Trophoblast cell (in vitro differentiated cells and primary cell): ENCODE measurements at regions not wholly inside any gene's neighbourhood (a gene's known extent, or its start where the extent isn't known, plus 50 kb on each side); places are given as distances from the start of the nearest gene placed in this dataset.

ENCODE experiments used
- DNase-seq, 2 donors: peaks; one replicate each; pipeline ENCODE4 v3.0.0-alpha.2; 2016
- H2AFZ ChIP-seq: 2 replicates; pipeline ENCODE4 v1.6.1; 2013; ENCODE audit warnings: low read length, moderate library complexity, mild to moderate bottlenecking; ENCODE audit not compliant: insufficient read depth, poor library complexity
- H2AK5ac ChIP-seq: 2 replicates; pipeline ENCODE4 v1.6.1; 2013; ENCODE audit warnings: mild to moderate bottlenecking, low read length
- H2BK120ac ChIP-seq: 2 replicates; pipeline ENCODE4 v1.6.1; 2013; ENCODE audit warnings: low read length, mild to moderate bottlenecking, moderate library complexity; ENCODE audit not compliant: insufficient read depth, poor library complexity
- H2BK12ac ChIP-seq: 2 replicates; pipeline ENCODE4 v1.6.1; 2013; ENCODE audit warnings: mild to moderate bottlenecking, low read length, moderate library complexity
- H2BK5ac ChIP-seq: 2 replicates; pipeline ENCODE4 v1.6.1; 2013; ENCODE audit warnings: low read length, low read depth, moderate library complexity, mild to moderate bottlenecking; ENCODE audit not compliant: poor library complexity
- H3K14ac ChIP-seq: 2 replicates; pipeline ENCODE4 v1.6.1; 2013; ENCODE audit warnings: mild to moderate bottlenecking, low read length
- H3K18ac ChIP-seq: 2 replicates; pipeline ENCODE4 v1.6.1; 2013; ENCODE audit warnings: mild to moderate bottlenecking, low read length
- H3K23ac ChIP-seq: 2 replicates; pipeline ENCODE4 v1.6.1; 2013; ENCODE audit warnings: low read length
- H3K27ac ChIP-seq: 2 replicates; pipeline ENCODE4 v1.5.1; 2013; ENCODE audit warnings: low read depth, mild to moderate bottlenecking, inconsistent platforms, low read length, moderate library complexity
- H3K27me3 ChIP-seq: 2 replicates; pipeline ENCODE4 v1.6.1; 2013; ENCODE audit warnings: inconsistent platforms, mild to moderate bottlenecking, low read length, moderate library complexity; ENCODE audit not compliant: insufficient read depth
- H3K36me3 ChIP-seq, 2 experiments: 1 replicate in 1 of 2; 2 replicates in 1 of 2; pipeline ENCODE4 v1.6.1; 2013; ENCODE audit warnings: low read length in 2 of 2, mild to moderate bottlenecking in 2 of 2, moderate library complexity in 1 of 2; ENCODE audit not compliant: insufficient read depth in 2 of 2, control insufficient read depth in 1 of 2
- H3K4ac ChIP-seq: 2 replicates; pipeline ENCODE4 v1.6.1; 2013; ENCODE audit warnings: low read depth, mild to moderate bottlenecking, low read length, moderate library complexity
- H3K4me1 ChIP-seq, 2 experiments: 1 replicate in 1 of 2; 2 replicates in 1 of 2; pipeline ENCODE4 v1.6.1; 2013; ENCODE audit warnings: low read length in 2 of 2, mild to moderate bottlenecking in 2 of 2, moderate library complexity in 1 of 2; ENCODE audit not compliant: insufficient read depth in 2 of 2, control insufficient read depth in 1 of 2
- H3K4me2 ChIP-seq: 2 replicates; pipeline ENCODE4 v1.6.1; 2013; ENCODE audit warnings: inconsistent platforms, mild to moderate bottlenecking, low read length, moderate library complexity
- H3K4me3 ChIP-seq: 2 replicates; pipeline ENCODE4 v1.5.1; 2013; ENCODE audit warnings: mild to moderate bottlenecking, low read depth, low read length, inconsistent platforms
- H3K79me1 ChIP-seq: one replicate; pipeline ENCODE4 v1.6.1; 2013; ENCODE audit warnings: low read length
- H3K79me2 ChIP-seq: 2 replicates; pipeline ENCODE4 v1.6.1; 2013; ENCODE audit warnings: low read length, mild to moderate bottlenecking; ENCODE audit not compliant: control insufficient read depth, insufficient read depth, poor library complexity
- H3K9ac ChIP-seq: 2 replicates; pipeline ENCODE4 v1.6.1; 2013; ENCODE audit warnings: mild to moderate bottlenecking, low read length
- H3K9me3 ChIP-seq: 2 replicates; pipeline ENCODE4 v1.6.1; 2013; ENCODE audit warnings: low read depth, mild to moderate bottlenecking, control low read depth, inconsistent platforms, low read length; ENCODE audit not compliant: insufficient read depth
- H4K12ac ChIP-seq: 2 replicates; pipeline ENCODE4 v1.6.1; 2013; ENCODE audit warnings: low read depth, mild to moderate bottlenecking, low read length, moderate library complexity
- H4K8ac ChIP-seq: 2 replicates; pipeline ENCODE4 v1.6.1; 2013; ENCODE audit warnings: low read depth, mild to moderate bottlenecking, low read length, moderate library complexity
- H4K91ac ChIP-seq: one replicate; pipeline ENCODE4 v1.6.1; 2013; ENCODE audit warnings: low read depth, mild to moderate bottlenecking, low read length, moderate library complexity
- WGBS: extraction: QIAGEN DNeasy Blood & Tissue Kit; methylation state at CpG from one replicate; pipeline ENCODE4 v1.1.7; 2013; ENCODE audit warnings: missing lambda C conversion rate; ENCODE audit not compliant: insufficient read length, insufficient coverage; ENCODE audit errors: extremely low coverage; 5-methylcytosine and 5-hydroxymethylcytosine counted together

DNA sequence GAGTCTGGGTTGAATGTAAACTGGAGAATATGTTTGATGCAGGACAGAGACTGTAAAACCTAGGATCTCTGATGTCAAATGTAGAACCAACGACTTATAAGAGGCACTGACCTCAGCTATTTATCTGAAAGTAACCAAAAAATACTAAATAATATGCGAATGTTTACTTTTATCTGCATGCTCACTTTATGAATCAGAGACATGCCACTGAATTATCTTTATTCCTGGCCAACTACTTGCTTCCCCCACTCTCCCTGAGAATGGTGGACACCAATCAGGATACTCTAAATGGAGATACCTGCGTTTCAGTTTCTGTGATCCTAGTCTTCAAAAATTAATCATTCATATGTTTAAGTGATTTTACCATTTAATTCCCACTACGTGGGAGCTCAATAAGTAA lies 1038.4 kb upstream of the PABPC4L start:
- DNase-seq, result no peak
- no peak overlapping the region for H3K23ac ChIP-seq
- no peaks in the 10 kb centered on the region for H3K36me3 ChIP-seq

DNA sequence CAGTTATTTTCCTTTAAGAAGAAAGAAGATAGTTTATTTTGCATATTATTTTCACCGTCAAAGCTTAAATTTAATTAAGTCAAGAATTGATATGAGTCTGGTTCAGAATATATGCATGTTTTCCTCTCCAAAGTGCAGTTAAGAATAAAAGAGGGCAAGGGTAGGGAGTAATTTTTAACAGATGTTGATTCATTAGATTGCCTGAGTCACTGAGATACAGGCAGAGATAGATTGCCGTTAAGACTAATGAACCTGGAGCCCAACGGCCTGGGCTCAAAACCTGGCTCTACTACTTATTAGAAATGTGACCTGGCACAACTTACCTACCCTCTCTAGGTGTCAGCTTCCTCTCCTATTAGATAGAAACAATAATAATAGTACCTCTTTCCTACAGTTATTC lies 1037.4 kb upstream of the PABPC4L start:
- Histone ChIP-seq H3K4me2 (no peak overlapping the region), H3K18ac (no peak overlapping the region), H3K23ac (no peak overlapping the region), H3K4me3 (no peak overlapping the region), H2BK120ac (no peak overlapping the region), H3K4me1 (no peaks in the 10 kb centered on the region), H2AFZ (no peak overlapping the region), H3K4ac (no peak overlapping the region), H3K9me3 (no peaks in the 10 kb centered on the region), H3K27ac (no peak overlapping the region), H4K12ac (no peak overlapping the region), H3K36me3 (no peaks in the 10 kb centered on the region), H3K79me1 (no peaks in the 10 kb centered on the region), H3K14ac (no peak overlapping the region), H2AK5ac (no peak overlapping the region), H4K91ac (no peak overlapping the region), H2BK12ac (no peak overlapping the region), H4K8ac (no peak overlapping the region), H2BK5ac (no peak overlapping the region), H3K9ac (no peak overlapping the region), H3K79me2 (no peaks in the 10 kb centered on the region), H3K27me3 (no peaks in the 10 kb centered on the region)
- whole genome bisulfite sequencing, result no CpG with 5 or more reads among the region's 3 CpGs
- no peak for DNase-seq

More for the DNA sequence above, 1038.4 kb upstream of the PABPC4L start:
- Histone ChIP-seq H3K14ac (no peak overlapping the region), H3K9me3 (no peaks in the 10 kb centered on the region), H3K27ac (no peak overlapping the region), H4K12ac (no peak overlapping the region), H3K79me1 (no peaks in the 10 kb centered on the region), H3K9ac (no peak overlapping the region), H2AFZ (no peak overlapping the region), H3K27me3 (no peaks in the 10 kb centered on the region), H3K18ac (no peak overlapping the region), H3K4me2 (no peak overlapping the region), H3K79me2 (no peaks in the 10 kb centered on the region), H2BK5ac (no peak overlapping the region), H2BK120ac (no peak overlapping the region), H3K4ac (no peak overlapping the region), H2AK5ac (no peak overlapping the region), H4K91ac (no peak overlapping the region), H2BK12ac (no peak overlapping the region), H3K4me3 (no peak overlapping the region), H4K8ac (no peak overlapping the region), H3K4me1 (no peaks in the 10 kb centered on the region)
- WGBS, result no CpG with 5 or more reads among the region's 4 CpGs

DNA sequence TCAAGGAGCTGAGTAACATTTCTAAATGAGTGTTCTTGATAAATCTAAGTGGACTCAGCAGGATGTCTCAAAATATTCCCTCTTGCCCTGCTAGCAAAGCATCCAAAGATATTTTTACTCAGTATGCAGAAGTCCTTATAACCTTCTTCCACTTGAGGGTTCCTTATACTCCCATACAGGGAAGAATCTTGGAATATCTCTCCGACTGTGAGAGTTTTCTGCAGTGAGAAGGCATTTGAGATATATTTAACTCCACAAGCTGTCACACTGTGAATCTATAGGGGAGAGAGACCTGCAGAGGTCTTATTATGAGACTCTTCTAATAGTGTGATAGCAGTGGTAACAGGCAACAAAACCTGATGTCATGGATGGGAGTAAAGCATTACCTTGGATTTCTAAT lies 1034.5 kb upstream of the PABPC4L start:
- DNase-seq, result no peak
- Histone ChIP-seq H3K27me3 (no peaks in the 10 kb centered on the region), H2AFZ (no peak overlapping the region), H3K9me3 (no peaks in the 10 kb centered on the region), H2BK12ac (no peak overlapping the region), H2BK120ac (no peak overlapping the region), H3K4ac (no peak overlapping the region), H4K8ac (no peak overlapping the region), H3K79me2 (no peaks in the 10 kb centered on the region), H2BK5ac (no peak overlapping the region), H4K91ac (no peak overlapping the region), H3K27ac (no peak overlapping the region), H3K18ac (no peak overlapping the region), H3K23ac (no peak overlapping the region), H3K79me1 (no peaks in the 10 kb centered on the region), H3K4me3 (no peak overlapping the region), H3K9ac (no peak overlapping the region), H3K4me1 (no peaks in the 10 kb centered on the region), H2AK5ac (no peak overlapping the region), H3K36me3 (no peaks in the 10 kb centered on the region), H3K4me2 (no peak overlapping the region), H4K12ac (no peak overlapping the region), H3K14ac (no peak overlapping the region)
- no CpG with 5 or more reads among the region's 1 CpG for WGBS

DNA sequence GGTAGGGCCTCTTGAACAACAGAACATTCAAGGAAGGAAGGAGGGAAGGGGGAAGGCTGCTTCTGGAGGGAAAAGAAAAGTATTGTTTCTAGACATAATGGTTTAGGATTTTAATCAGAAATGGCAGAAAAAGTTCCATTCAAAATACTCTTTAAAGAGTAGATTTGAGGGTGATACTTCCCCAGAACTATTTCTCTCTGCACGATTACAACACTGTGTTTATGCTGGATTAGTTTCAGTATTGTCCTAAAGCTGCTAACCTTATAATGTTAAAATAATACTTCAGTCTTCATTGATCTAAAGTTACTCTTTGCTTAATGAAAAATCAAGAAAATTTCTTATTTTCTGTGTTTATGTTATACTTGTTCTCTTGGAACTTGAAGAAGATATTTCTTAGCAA lies 1026.3 kb upstream of the PABPC4L start:
- no peak overlapping the region for H2BK5ac ChIP-seq
- no peak overlapping the region for H2AK5ac ChIP-seq
- H2BK12ac ChIP-seq, result no peak overlapping the region
- H4K12ac ChIP-seq, result no peak overlapping the region
- no peak overlapping the region for H3K4me3 ChIP-seq
- no peaks in the 10 kb centered on the region for H3K27me3 ChIP-seq
- no CpG with 5 or more reads among the region's 1 CpG for WGBS
- H3K23ac ChIP-seq, result no peak overlapping the region
- H3K4me2 ChIP-seq, result no peak overlapping the region
- H3K27ac ChIP-seq, result no peak overlapping the region
- H3K36me3 ChIP-seq, result no peaks in the 10 kb centered on the region
- H3K4ac ChIP-seq, result no peak overlapping the region
- no peak overlapping the region for H3K9ac ChIP-seq
- no peak overlapping the region for H2BK120ac ChIP-seq
- H4K8ac ChIP-seq, result no peak overlapping the region
- no peak overlapping the region for H3K14ac ChIP-seq
- H3K9me3 ChIP-seq, result no peaks in the 10 kb centered on the region
- H4K91ac ChIP-seq, result no peak overlapping the region
- H3K4me1 ChIP-seq, result no peaks in the 10 kb centered on the region
- DNase-seq, result no peak
- H3K79me2 ChIP-seq, result no peaks in the 10 kb centered on the region
- H2AFZ ChIP-seq, result no peak overlapping the region
- no peaks in the 10 kb centered on the region for H3K79me1 ChIP-seq
- H3K18ac ChIP-seq, result no peak overlapping the region
